GM18909 (cell line): ENCODE measurements at regions not wholly inside any gene's neighbourhood (a gene's known extent, or its start where the extent isn't known, plus 50 kb on each side); places are given as distances from the start of the nearest gene placed in this dataset.
"Not testable (repeated sequence)": the region's sequence is repeated elsewhere in the genome, so short reads cannot be mapped to it uniquely, and the experiment has no call there.

Source experiments
- ATAC-seq: cut with Tn5 transposase; IDR thresholded peaks from one replicate; pipeline ENCODE4 v1.9.1; 2021; ENCODE audit warnings: mild to moderate bottlenecking; ENCODE audit not compliant: unreplicated experiment, poor library complexity

DNA sequence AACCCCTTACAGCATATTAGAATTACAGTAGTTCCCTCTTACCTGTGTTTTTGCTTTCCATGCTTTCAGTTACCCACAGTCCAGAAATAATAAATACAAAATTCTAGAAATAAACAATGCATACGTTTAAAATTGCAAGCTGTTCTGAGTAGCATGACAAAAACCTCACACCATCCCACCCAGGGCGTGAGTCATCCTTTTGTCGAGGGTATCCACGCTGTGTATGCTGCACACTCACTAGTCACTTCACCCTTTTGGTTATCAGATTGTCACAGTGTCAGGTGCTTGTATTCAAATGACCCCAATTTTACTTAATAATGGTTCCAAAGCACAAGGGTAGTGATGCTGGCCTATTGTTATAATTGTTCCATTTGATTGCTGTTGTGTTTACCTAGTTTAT lies 72.5 kb upstream of the P3H2 start:
- no peak for ATAC-seq

GRCh38 chr3:190192739-190193138 lies 72.0 kb upstream of the P3H2 start:
- no peak for ATAC-seq

DNA sequence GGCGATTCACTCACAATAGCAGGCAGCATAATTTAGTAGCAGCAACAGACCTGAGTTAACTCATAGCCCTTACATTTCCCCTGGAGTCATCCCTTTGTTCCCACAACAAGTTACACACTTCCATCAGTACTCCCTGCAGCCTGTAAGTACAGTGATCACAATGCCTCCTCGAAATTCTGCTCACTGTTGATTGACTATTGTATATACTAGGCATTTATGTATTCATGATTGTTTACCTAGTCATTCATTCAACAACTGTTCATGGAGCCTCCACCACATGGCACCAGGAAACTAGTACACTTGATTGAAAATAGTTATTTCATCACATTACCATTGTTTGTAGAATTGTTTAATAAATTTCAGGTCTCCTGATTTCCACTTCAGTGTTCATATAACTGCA lies 71.4 kb upstream of the P3H2 start:
- no peak for ATAC-seq

- no peak for ATAC-seq
Measured at GRCh38 chr3:190188197-190188596, 67.5 kb upstream of the P3H2 start.

DNA sequence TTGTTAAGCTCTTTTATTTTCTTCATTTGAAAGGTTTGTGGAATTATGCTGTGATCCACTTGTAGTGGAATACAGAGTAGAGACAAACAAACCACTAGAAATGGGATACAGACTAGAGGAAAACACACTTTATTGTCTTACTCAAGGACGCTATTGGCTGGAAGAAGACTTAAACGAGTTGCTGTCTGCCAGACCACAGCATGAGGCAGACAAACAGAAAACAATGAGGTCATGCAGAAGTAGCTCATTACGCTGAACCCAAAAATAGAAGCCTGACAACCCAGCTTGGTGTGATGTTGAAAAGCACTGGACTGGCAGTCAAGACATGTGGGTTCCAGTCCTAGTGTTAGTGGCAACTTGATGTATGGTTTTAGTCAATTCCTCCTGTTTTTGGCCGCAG lies 62.4 kb upstream of the P3H2 start:
- no peak for ATAC-seq

GRCh38 chr3:190182418-190183043 lies 61.8 kb upstream of the P3H2 start:
- ATAC-seq, result no peak

DNA sequence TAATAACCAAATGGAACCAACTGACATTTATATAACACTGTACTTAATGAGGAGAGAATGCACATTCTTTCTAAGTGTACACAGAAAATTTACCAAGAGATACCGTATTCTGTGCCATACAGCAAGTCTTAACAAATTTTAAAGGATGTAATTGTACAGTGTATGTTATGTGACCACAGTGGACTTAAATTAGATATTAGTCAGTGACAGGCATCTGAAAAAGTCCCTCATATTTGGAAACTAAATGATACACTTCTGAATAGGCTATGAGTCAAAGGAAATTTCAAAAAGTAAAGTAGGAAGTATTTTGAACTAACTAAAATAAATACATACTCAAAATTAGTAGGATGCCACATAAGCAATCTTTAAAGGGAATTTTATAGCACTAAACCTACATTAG lies 59.6 kb upstream of the P3H2 start:
- ATAC-seq, result no peak

- no peak for ATAC-seq
Measured at GRCh38 chr3:190178779-190179178, 58.1 kb upstream of the P3H2 start.

DNA sequence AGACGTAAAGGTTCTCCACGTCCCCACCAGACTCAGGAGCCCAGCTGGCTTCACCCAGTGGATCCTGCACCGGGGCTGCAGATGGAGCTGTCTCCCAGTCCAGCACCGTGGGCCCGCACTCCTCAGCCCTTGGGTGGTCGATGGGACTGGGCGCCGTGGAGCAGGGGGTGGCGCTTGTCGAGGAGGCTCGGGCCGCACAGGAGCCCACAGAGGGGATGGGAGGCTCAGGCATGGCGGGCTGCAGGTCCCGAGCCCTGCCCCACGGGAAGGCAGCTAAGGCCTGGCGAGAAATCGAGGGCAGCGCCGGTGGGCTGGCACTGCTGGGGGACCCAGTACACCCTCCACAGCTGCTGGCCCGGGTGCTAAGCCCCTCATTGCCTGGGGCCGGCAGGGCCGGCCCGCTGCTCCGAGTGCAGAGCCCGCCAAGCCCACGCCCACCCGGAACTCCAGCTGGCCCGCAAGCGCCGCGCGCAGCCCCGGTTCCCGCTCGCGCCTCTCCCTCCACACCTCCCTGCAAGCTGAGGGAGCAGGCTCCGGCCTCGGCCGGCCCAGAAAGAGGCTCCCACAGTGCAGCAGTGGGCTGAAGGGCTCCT lies 56.3 kb upstream of the P3H2 start:
- not testable (repeated sequence) for ATAC-seq

DNA sequence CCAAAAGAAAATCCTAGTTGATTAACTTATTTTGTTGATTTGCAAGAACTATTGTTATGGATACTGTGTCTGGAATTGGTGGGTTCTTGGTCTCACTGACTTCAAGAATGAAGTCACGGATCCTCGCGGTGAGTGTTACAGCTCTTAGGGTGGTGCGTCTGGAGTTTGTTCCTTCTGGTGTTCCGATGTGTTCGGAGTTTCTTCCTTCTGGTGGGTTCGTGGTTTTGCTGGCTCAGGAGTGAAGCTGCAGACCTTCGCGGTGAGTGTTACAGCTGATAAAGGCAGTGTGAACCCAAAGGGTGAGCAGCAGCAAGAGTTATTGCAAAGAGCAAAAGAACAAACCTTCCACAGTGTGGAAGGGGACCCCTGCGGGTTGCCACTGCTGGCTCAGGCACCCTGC lies 55.4 kb upstream of the P3H2 start:
- ATAC-seq, result not testable (repeated sequence)

DNA sequence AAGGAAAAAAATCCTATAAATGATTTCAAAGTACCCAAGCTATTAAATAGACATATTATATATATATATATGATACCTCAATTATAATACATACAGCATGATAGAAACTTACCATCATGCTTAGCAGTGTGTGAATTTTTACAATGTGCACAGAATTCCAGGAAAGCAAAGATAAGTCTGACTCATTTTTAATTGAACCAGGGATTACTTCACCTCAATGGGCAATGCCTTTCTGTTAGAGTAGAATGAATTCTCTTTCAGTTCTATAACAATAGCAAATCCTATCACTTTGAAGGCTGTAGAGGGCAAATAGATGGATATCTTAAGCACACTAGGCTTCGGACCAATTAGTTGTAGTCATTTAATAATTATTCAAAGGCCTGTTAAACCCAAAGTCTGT lies 54.8 kb upstream of the P3H2 start:
- no peak for ATAC-seq

- ATAC-seq, result no peak
Measured at GRCh38 chr3:190174471-190174870, 53.8 kb upstream of the P3H2 start.

GRCh38 chr3:190173426-190173825 lies 52.7 kb upstream of the P3H2 start:
- ATAC-seq, result no peak

GRCh38 chr3:190172751-190173150 lies 52.1 kb upstream of the P3H2 start:
- no peak for ATAC-seq
